Stomach (tissue), 4 donors: ENCODE measurements at regions not wholly inside any gene's neighbourhood (a gene's known extent, or its start where the extent isn't known, plus 50 kb on each side); places are given as distances from the start of the nearest gene placed in this dataset.

ENCODE experiments used
- CTCF ChIP-seq, 7 experiments: fragments of 450-650 bp in 4 of 7; fragments of 200-600 bp in 3 of 7; sonication (generic) in 3 of 7; IDR thresholded peaks; one replicate each; pipeline ENCODE4 v1.5.1; 2016 to 2019; ENCODE audit warnings: antibody characterized with exemption in 7 of 7, control low read depth in 2 of 7, mild to moderate bottlenecking in 1 of 7
- POLR2A ChIP-seq, 4 donors: fragments of 450-650 bp; IDR thresholded peaks; one replicate each; pipeline ENCODE4 v1.6.1; 2016; ENCODE audit warnings: antibody characterized with exemption in 4 of 4, control low read depth in 2 of 4, mild to moderate bottlenecking in 1 of 4, moderate library complexity in 1 of 4
- POLR2AphosphoS5 ChIP-seq, 3 donors: sonication (generic); formaldehyde crosslinking; IDR thresholded peaks; one replicate each; pipeline ENCODE4 v1.6.1; 2016; ENCODE audit warnings: antibody characterized with exemption in 3 of 3

GRCh38 chr12:47573146-47573659, 132.6 kb downstream of the RPAP3 start:
- TF ChIP-seq CTCF (IDR thresholded peaks at IDR 0.05) (no peak), POLR2A (IDR thresholded peaks at IDR 0.05) (no peak), POLR2AphosphoS5 (IDR thresholded peaks at IDR 0.05) (no peak)
